Activated CD4-positive, alpha-beta T cell treated with anti-CD3 and anti-CD28 coated beads for 36 hours (primary cell): ENCODE measurements at regions not wholly inside any gene's neighbourhood (a gene's known extent, or its start where the extent isn't known, plus 50 kb on each side); places are given as distances from the start of the nearest gene placed in this dataset.

Experiments
- ATAC-seq: fragments of 200-7000 bp; cut with Tn5 transposase; one replicate; pipeline ENCODE4 v1.10.0; 2021; ENCODE audit warnings: mild to moderate bottlenecking, moderate library complexity
- CTCF ChIA-PET: fragments of 350-600 bp; sonication (Branson Sonifier 250); formaldehyde crosslinking; loops from one replicate; lab custom pipeline; 2021; ENCODE audit warnings: antibody characterized with exemption; lab: Charles Lee
- POLR2A ChIA-PET: fragments of 350-600 bp; sonication (Branson Sonifier 250); formaldehyde crosslinking; loops from one replicate; lab custom pipeline; 2021; ENCODE audit warnings: antibody characterized with exemption, inconsistent platforms; lab: Charles Lee
- DNase-seq: peaks from one replicate; pipeline ENCODE4 v3.0.0-alpha.2; 2020
- H3K27ac Mint-ChIP-seq: one replicate; pipeline ENCODE4 v1.8.0; 2021; ENCODE audit warnings: mixed read lengths
- H3K27me3 Mint-ChIP-seq: one replicate; pipeline ENCODE4 v1.8.0; 2021; ENCODE audit warnings: mixed read lengths
- H3K36me3 Mint-ChIP-seq: one replicate; pipeline ENCODE4 v1.8.0; 2021; ENCODE audit warnings: low read depth, mixed read lengths
- H3K4me1 Mint-ChIP-seq: one replicate; pipeline ENCODE4 v1.8.0; 2021; ENCODE audit warnings: mixed read lengths
- H3K4me3 Mint-ChIP-seq: one replicate; pipeline ENCODE4 v1.8.0; 2021; ENCODE audit warnings: mild to moderate bottlenecking, moderate library complexity, mixed read lengths
- H3K9me3 Mint-ChIP-seq: one replicate; pipeline ENCODE4 v1.8.0; 2021; ENCODE audit warnings: low read depth, mixed read lengths
- intact Hi-C, 2 experiments: fragments of 100-400 bp; cut with DNase I in 1 of 2; cut with micrococcal nuclease in 1 of 2; formaldehyde crosslinking; loops; one replicate each; pipeline versions ENCODE4 v1.14.2 to v1.15.1; 2022 to 2024; cut with DNase I, micrococcal nuclease

DNA sequence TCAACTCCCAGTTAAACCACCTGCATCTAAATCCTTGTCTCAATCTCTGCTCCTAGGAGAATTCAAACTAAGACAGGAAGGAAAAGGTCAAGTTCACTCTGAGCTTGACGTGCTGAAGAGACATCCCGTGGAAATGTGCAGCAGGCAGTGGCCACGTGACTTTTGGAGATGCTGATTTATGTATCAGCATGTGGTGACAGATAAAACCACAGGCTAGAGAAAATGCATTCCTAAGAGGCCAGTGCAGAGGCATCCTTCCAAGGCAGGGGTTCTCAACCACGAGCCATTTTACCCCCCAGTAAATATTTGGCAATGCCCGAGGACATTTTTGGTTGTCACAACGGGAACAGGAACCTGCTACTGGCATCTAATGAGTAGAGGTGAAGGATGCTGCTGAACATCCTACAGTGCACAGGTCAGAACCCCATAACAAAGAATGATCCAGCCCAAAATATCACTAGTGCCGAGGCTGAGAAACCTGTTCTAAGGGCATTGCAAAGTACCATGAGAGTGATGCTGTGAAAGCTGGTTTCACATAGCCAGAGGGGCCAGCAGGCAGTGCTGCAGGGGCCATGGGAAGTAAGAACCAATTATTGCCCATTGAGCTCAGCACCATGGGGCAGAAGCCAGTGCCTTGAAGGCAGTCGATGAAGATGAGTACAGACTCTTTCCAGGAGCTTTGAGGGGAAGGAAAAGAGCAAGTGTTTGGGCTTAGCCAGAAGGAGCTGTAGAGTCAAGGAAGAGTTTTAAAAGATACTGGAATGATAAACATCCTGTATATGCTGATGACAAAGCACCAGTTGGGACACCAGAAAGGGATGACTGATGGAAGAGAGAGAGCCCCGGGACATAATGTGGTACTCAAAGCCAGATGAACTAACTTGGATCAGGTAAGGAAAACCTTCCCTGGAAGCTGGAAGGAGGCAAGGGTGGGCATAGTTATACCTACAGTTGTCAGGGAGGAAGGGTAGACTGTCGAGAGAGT is 174.6 kb downstream of the HAUS1 start:
- ATAC-seq = no peak
- no peak overlapping the region for H3K27ac Mint-ChIP-seq
- ChIA-PET CTCF (interaction anchor here (0.6 to 6.2 kb wide), 3 partner anchors 59 to 379 kb away, joined by 3 to 84 read pairs (median 32); partner anchors contain the start of gene LOXHD1), POLR2A (no interaction called here)
- H3K9me3 Mint-ChIP-seq = no peaks in the 10 kb centered on the region
- H3K4me1 Mint-ChIP-seq = peaks cover 11% of the 10 kb centered on the region
- no peaks in the 10 kb centered on the region for H3K27me3 Mint-ChIP-seq
- H3K4me3 Mint-ChIP-seq = no peak overlapping the region
- intact Hi-C loops = no loop called here
- DNase-seq = no peak
- H3K36me3 Mint-ChIP-seq = no peaks in the 10 kb centered on the region

DNA sequence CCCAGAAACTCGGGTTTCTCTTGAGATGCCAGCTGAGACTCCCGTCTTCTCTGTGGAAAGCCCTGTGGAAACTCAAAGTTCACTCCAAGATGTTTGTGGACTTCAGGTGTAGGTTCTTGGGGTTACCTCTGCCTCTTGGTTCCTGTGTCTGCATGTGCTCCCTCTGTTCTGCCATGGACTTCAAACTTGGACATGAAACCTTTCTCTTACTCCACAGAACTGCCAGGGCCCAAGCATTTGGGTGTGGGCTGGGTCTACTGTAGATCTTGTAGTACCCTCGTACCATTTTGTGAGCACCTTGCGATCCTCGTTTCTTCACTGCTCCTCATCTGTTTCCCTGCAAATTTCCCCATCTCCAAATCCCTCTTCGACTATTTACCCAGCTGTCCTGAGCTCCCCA is 175.5 kb downstream of the HAUS1 start:
- CTCF ChIA-PET = interaction anchor here (1.2 to 6.2 kb wide), 4 partner anchors 68 to 378 kb away, joined by 3 to 84 read pairs (median 20); partner anchors contain the start of gene LOXHD1
- intact Hi-C loops = no loop called here
- Mint-ChIP-seq H3K9me3 (no peaks in the 10 kb centered on the region), H3K27ac (no peak overlapping the region), H3K4me1 (peaks cover 11% of the 10 kb centered on the region), H3K36me3 (no peaks in the 10 kb centered on the region), H3K27me3 (no peaks in the 10 kb centered on the region), H3K4me3 (no peak overlapping the region)
- no peak for ATAC-seq
- POLR2A ChIA-PET = no interaction called here
- DNase-seq = no peak

DNA sequence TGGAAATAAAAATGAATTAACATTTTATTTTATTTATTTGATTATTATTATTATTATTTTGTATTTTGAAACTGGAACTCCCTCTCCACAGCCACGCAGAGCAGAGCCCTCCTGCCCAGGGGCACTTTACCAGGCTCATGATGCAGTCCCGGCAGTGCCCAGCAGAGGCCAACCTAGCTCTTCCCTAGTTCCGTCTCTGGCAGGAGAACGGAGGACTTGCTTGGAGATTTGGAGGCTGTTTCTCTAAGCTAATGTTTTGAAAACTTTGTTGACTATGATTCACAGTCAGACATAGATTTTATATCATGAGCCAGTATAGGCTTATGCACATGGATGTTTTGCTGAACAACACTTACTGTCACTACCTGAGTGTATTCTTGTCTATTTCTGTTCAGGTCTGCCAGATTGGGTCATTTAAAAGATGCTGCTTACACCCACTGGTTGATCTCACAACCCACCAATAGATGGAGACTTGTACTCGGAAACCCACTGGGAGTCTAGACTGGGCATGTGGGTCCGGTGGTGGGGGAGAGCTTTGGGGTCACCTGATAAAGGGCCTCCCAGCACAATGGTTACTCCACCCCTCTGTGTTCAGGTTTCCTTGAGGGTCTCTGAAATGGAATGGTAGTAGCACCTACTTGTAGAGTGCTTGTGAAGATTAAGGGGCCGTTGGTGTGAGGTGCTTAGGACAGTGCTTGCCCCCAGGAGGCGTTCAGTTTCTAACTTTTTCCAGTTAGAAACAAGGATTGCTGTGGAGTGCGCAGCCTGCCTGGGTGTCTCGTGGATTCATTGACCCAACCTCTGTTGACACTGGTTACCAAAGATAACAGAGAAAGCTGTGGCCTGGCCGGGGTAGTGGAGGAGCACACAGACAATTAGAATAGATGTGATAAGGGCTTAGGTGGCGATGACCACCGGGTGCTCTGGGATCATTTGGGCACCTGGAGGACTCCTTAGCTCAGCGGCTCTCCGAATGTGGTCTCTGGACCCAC is 177.3 kb downstream of the HAUS1 start:
- H3K4me3 Mint-ChIP-seq = no peak overlapping the region
- ATAC-seq (peak; percentile 87), DNase-seq (peak; percentile 80)
- ChIA-PET CTCF (interaction anchor here (0.5 to 6.2 kb wide), 37 partner anchors 9 to 1052 kb away, joined by 3 to 84 read pairs (median 4); partner anchors contain the start of genes ATP5F1A and LOXHD1), POLR2A (interaction anchor here (0.6 kb wide), 1 partner anchor 61 kb away, joined by 3 read pairs; no protein-coding TSS in a partner anchor)
- intact Hi-C loops = loop anchor here (1.0 kb wide), 3 partner anchors 132 to 377 kb away; no protein-coding TSS in a partner anchor
- no peaks in the 10 kb centered on the region for H3K36me3 Mint-ChIP-seq
- H3K27me3 Mint-ChIP-seq = no peaks in the 10 kb centered on the region
- H3K9me3 Mint-ChIP-seq = no peaks in the 10 kb centered on the region
- no peak overlapping the region for H3K27ac Mint-ChIP-seq
- H3K4me1 Mint-ChIP-seq = peaks cover 11% of the 10 kb centered on the region

DNA sequence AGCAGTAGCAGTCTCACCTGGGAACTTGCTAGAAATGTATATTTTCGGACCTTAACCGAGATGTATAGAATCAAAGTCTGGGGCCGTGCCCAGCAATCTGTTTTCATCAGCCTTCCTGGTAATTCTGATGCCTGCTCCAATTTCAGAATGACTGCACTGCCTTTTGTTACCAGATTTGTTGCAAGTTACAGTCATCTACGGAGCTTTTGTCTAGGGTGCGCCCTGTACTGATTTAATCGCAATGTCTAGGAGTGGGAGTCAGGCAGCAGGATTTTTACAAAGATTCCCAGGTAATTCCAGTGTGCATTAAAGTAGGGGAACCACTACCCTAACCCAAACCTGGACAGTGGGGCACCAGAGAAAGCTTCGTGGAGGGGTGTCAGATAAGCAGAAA is 178.0 kb downstream of the HAUS1 start:
- H3K27ac Mint-ChIP-seq = no peak overlapping the region
- no peaks in the 10 kb centered on the region for H3K36me3 Mint-ChIP-seq
- H3K4me1 Mint-ChIP-seq = peaks cover 11% of the 10 kb centered on the region
- DNase-seq = no peak
- intact Hi-C loops = no loop called here
- POLR2A ChIA-PET = no interaction called here
- no peak overlapping the region for H3K4me3 Mint-ChIP-seq
- H3K27me3 Mint-ChIP-seq = no peaks in the 10 kb centered on the region
- CTCF ChIA-PET = interaction anchor here (0.6 to 6.2 kb wide), 13 partner anchors 9 to 1052 kb away, joined by 3 to 84 read pairs (median 8); partner anchors contain the start of gene LOXHD1
- no peak for ATAC-seq
- no peaks in the 10 kb centered on the region for H3K9me3 Mint-ChIP-seq

DNA sequence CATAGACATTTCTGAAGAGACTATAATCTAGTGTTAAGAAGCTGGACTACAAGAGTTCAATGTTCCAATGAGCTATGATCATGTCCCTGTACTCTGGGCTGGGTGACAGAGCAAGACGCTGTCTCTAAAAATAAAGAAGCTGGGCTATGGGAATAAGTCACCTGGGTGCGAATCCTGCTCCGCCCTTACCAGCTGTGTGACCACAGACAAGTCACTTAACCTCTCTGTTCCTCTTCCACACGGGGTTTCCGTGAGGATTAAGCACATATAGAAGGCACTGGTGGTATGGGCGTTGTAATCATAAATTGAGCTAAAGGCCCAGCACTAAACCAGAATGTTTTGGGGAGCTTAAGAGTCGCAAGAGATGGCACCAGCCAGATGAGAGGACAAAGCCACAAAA is 178.5 kb downstream of the HAUS1 start:
- Mint-ChIP-seq H3K9me3 (no peaks in the 10 kb centered on the region), H3K27ac (no peak overlapping the region), H3K27me3 (no peaks in the 10 kb centered on the region), H3K36me3 (no peaks in the 10 kb centered on the region), H3K4me3 (no peak overlapping the region), H3K4me1 (peaks cover 9% of the 10 kb centered on the region)
- intact Hi-C loops = no loop called here
- ATAC-seq (no peak), DNase-seq (no peak)
- CTCF ChIA-PET = interaction anchor here (0.6 to 6.2 kb wide), 7 partner anchors 10 to 376 kb away, joined by 3 to 84 read pairs (median 9); partner anchors contain the start of gene LOXHD1
- POLR2A ChIA-PET = no interaction called here

DNA sequence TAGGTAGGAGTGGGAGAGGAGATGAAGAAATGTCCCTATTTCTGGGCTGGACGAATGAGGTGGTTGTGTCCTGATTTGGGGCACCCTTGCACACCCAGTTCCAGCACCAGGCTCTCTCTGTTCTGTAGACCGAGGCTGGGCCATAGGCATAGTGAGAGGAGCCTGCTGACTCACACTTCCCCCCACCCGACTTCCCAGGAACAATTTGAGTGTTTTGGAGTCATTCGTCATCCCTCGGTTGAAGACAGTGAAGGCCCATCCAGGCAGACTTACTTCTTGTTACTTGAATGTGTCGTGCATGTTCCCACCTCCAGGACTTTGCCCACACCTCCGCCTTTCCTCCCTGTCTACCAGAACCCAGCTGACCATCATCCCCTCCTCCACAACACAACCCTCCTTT is 179.1 kb downstream of the HAUS1 start:
- no peak for DNase-seq
- no peaks in the 10 kb centered on the region for H3K27me3 Mint-ChIP-seq

DNA sequence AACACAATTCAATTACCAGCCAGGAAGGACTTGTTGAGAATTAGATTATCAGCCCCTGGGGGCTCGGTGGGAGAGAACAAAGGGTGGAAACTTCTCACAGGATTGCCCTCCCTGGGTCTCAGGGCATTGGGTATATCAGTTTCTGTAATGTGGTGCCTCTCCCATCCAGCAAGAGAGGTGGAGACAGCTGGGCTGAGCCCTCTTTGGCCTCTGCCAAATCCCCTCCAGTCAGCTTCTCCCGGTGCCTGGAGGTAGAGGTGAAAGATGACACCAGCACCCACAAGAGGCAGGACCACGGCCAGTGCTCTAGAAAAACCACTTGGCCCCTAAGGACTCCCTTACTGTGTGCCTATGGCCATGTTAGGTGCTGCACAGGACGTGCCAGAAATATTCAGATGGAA is 179.7 kb downstream of the HAUS1 start:
- ATAC-seq (no peak), DNase-seq (no peak)
- H3K9me3 Mint-ChIP-seq = no peaks in the 10 kb centered on the region
- no peak overlapping the region for H3K27ac Mint-ChIP-seq
- no peaks in the 10 kb centered on the region for H3K4me1 Mint-ChIP-seq
- POLR2A ChIA-PET = no interaction called here
- CTCF ChIA-PET = interaction anchor here (6.2 kb wide), 1 partner anchor 374 kb away, joined by 84 read pairs; the partner anchor contains the start of gene LOXHD1
- H3K27me3 Mint-ChIP-seq = no peaks in the 10 kb centered on the region
- no peaks in the 10 kb centered on the region for H3K36me3 Mint-ChIP-seq
- intact Hi-C loops = no loop called here
- no peak overlapping the region for H3K4me3 Mint-ChIP-seq

More for the DNA sequence above, 179.1 kb downstream of the HAUS1 start:
- Mint-ChIP-seq H3K36me3 (no peaks in the 10 kb centered on the region), H3K9me3 (no peaks in the 10 kb centered on the region), H3K27ac (no peak overlapping the region), H3K4me3 (no peak overlapping the region), H3K4me1 (peaks cover 4% of the 10 kb centered on the region)
- CTCF ChIA-PET = interaction anchor here (1.2 to 6.2 kb wide), 6 partner anchors 10 to 375 kb away, joined by 3 to 84 read pairs (median 12); partner anchors contain the start of gene LOXHD1
- POLR2A ChIA-PET = no interaction called here
- no peak for ATAC-seq
- intact Hi-C loops = no loop called here

DNA sequence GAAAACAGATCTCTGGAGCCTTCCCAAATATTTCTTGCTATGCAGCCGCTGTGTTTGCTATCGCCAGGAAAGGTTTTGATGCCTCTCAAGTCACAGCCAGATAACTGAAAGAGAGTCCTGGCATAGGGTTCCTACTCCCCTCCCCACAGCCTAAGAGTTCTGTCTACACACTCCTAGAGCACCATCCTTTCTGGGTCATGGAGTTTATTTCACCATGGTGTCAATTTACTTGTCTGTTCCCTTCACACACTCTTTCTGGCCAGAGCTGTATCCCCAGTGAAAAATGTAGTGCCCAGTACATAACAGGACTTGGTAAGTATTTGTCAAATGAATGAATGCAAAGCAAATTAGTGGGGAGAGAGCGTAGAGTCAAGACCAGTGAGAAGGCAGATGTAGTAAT is 185.3 kb downstream of the HAUS1 start:
- ChIA-PET POLR2A (no interaction called here), CTCF (no interaction called here)
- H3K9me3 Mint-ChIP-seq = no peaks in the 10 kb centered on the region
- H3K4me3 Mint-ChIP-seq = no peak overlapping the region
- no peaks in the 10 kb centered on the region for H3K4me1 Mint-ChIP-seq
- intact Hi-C loops = no loop called here
- no peak overlapping the region for H3K27ac Mint-ChIP-seq
- no peak for DNase-seq
- ATAC-seq = no peak
- H3K36me3 Mint-ChIP-seq = no peaks in the 10 kb centered on the region
- H3K27me3 Mint-ChIP-seq = no peaks in the 10 kb centered on the region

DNA sequence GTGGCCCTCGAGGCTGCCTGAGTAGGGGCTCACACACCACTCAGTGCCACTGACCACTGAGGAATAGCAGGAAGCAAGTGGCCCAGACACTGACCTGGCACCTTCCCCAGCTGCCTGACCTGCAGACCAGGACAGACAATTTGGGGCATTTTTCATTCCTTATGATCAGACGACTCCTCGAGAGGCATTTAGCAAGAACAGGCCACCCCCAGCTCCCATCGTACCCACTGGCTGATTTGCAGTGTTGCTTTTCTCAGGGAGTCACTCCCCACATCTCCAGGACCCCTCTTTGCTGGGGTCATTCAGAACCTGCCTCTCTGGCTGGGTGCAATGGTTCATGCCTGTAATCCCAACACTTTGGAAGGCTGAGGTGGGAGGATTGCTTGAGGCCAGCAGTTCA is 185.7 kb downstream of the HAUS1 start:
- no peak for ATAC-seq
- H3K27me3 Mint-ChIP-seq = no peaks in the 10 kb centered on the region
- intact Hi-C loops = no loop called here
- no peak overlapping the region for H3K4me3 Mint-ChIP-seq
- H3K9me3 Mint-ChIP-seq = no peaks in the 10 kb centered on the region
- no peaks in the 10 kb centered on the region for H3K4me1 Mint-ChIP-seq
- POLR2A ChIA-PET = no interaction called here
- no peak for DNase-seq
- CTCF ChIA-PET = interaction anchor here (2.9 kb wide), 1 partner anchor 9 kb away, joined by 14 read pairs; no protein-coding TSS in a partner anchor
- H3K36me3 Mint-ChIP-seq = no peaks in the 10 kb centered on the region
- no peak overlapping the region for H3K27ac Mint-ChIP-seq

DNA sequence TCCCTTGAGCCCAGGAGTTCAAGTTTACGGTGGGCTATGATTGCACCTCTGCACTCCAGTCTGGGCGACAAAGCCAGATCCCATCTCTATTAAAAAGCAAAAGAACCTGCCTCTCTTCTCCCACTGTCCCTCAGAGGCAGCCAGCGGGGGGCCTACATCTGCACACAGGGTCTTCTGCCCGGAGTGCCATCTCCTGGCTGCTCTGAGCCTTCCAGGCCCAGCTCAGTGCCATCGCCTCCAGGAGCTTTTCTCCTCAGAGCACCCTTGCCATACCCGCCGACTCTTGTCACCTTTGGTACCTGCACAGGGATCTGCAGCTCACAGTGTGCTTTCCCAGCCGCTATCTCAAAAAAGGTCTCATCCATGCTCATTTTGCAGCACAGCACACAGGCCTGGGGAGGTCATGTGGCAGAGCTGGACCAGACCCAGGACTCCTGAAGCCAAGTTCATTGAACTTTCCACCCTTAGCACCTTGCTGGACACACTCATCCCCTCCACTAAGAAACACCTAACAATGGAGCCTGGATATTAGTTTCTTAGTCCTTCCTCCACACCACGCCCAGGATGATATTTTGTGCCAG is 186.3 kb downstream of the HAUS1 start:
- CTCF ChIA-PET = interaction anchor here (2.9 kb wide), 1 partner anchor 9 kb away, joined by 14 read pairs; no protein-coding TSS in a partner anchor

More for the DNA sequence above, 186.3 kb downstream of the HAUS1 start:
- no peaks in the 10 kb centered on the region for H3K36me3 Mint-ChIP-seq
- H3K9me3 Mint-ChIP-seq = no peaks in the 10 kb centered on the region
- no peaks in the 10 kb centered on the region for H3K4me1 Mint-ChIP-seq
- intact Hi-C loops = no loop called here
- no peak for ATAC-seq
- H3K27ac Mint-ChIP-seq = no peak overlapping the region
- H3K4me3 Mint-ChIP-seq = no peak overlapping the region
- DNase-seq = no peak
- no peaks in the 10 kb centered on the region for H3K27me3 Mint-ChIP-seq
- POLR2A ChIA-PET = no interaction called here
